CD14-positive monocyte (primary cell): ENCODE measurements at regions not wholly inside any gene's neighbourhood (a gene's known extent, or its start where the extent isn't known, plus 50 kb on each side); places are given as distances from the start of the nearest gene placed in this dataset.
A peak's percentile ranks its signal among the peaks of the same experiment; 100 is the strongest.

Source experiments
- DNase-seq, 3 donors: peaks; one replicate each; pipeline ENCODE4 v3.0.0-alpha.2; 2011 to 2022
- H2AFZ ChIP-seq: 2 replicates; pipeline ENCODE4 v1.6.0; 2012; ENCODE audit warnings: mild to moderate bottlenecking, low read depth, low read length, inconsistent platforms; ENCODE audit not compliant: insufficient read depth, poor library complexity, severe bottlenecking
- H3K27ac ChIP-seq, 2 donors: 1 replicate in 1 of 2; 2 replicates in 1 of 2; pipeline ENCODE4 v1.5.1; 2012 to 2013; ENCODE audit warnings: low read length in 2 of 2, control low read depth in 1 of 2, inconsistent platforms in 1 of 2, low read depth in 1 of 2, mild to moderate bottlenecking in 1 of 2
- H3K27me3 ChIP-seq, 2 donors: one replicate each; pipeline versions ENCODE4 v1.6.0 to v1.6.1; 2011 to 2013; ENCODE audit warnings: low read length in 2 of 2; ENCODE audit not compliant: control insufficient read depth in 2 of 2, insufficient read depth in 2 of 2
- H3K36me3 ChIP-seq, 2 donors: replicated peaks in 1 of 2; 1 replicate in 1 of 2; 2 replicates in 1 of 2; pipeline versions ENCODE4 v1.5.1 to v1.6.1; 2012 to 2013; ENCODE audit warnings: low read length in 2 of 2, control low read depth in 1 of 2, inconsistent platforms in 1 of 2, mild to moderate bottlenecking in 1 of 2; ENCODE audit not compliant: insufficient read depth in 2 of 2, control insufficient read depth in 1 of 2
- H3K4me1 ChIP-seq, 2 donors: 1 replicate in 1 of 2; 2 replicates in 1 of 2; pipeline versions ENCODE4 v1.5.1 to v1.6.1; 2012 to 2013; ENCODE audit warnings: low read length in 2 of 2, control low read depth in 1 of 2, inconsistent platforms in 1 of 2, mild to moderate bottlenecking in 1 of 2, moderate library complexity in 1 of 2; ENCODE audit not compliant: insufficient read depth in 2 of 2, control insufficient read depth in 1 of 2
- H3K4me2 ChIP-seq: replicated peaks from 2 replicates; pipeline ENCODE3; 2012; ENCODE audit warnings: low read length, moderate library complexity, mild to moderate bottlenecking; ENCODE audit not compliant: poor library complexity, severe bottlenecking; ENCODE audit errors: extremely low read depth
- H3K4me3 ChIP-seq, 3 experiments: fragments of 200-600 bp in 1 of 3; sonication (generic) in 1 of 3; replicated peaks in 1 of 3; 1 replicate in 2 of 3; 2 replicates in 1 of 3; pipeline ENCODE4 v1.5.1; 2011 to 2013; ENCODE audit warnings: low read length in 3 of 3, mild to moderate bottlenecking in 3 of 3, control low read depth in 2 of 3, low read depth in 2 of 3, inconsistent platforms in 1 of 3, moderate library complexity in 1 of 3
- H3K79me2 ChIP-seq: 2 replicates; pipeline ENCODE4 v1.6.0; 2012; ENCODE audit warnings: mild to moderate bottlenecking, control low read depth, inconsistent platforms, low read length, moderate library complexity; ENCODE audit not compliant: insufficient read depth
- H3K9ac ChIP-seq: 2 replicates; pipeline ENCODE4 v1.6.0; 2017; ENCODE audit warnings: low read length, mild to moderate bottlenecking; ENCODE audit not compliant: insufficient read depth, poor library complexity, severe bottlenecking
- H3K9me3 ChIP-seq, 2 donors: replicated peaks in 1 of 2; 1 replicate in 1 of 2; 2 replicates in 1 of 2; pipeline versions ENCODE4 v1.5.1 to v1.6.1; 2012 to 2013; ENCODE audit warnings: low read length in 2 of 2, control low read depth in 1 of 2; ENCODE audit not compliant: control insufficient read depth in 1 of 2, insufficient read depth in 1 of 2
- H4K20me1 ChIP-seq: 2 replicates; pipeline ENCODE4 v1.6.0; 2012; ENCODE audit warnings: mild to moderate bottlenecking, low read length, control low read depth, moderate library complexity; ENCODE audit not compliant: insufficient read depth
- H3K27ac Mint-ChIP-seq, 7 donors: one replicate each; pipeline ENCODE4 v1.8.0; 2020; ENCODE audit warnings: mild to moderate bottlenecking in 7 of 7, mixed read lengths in 7 of 7, moderate library complexity in 6 of 7, inconsistent platforms in 2 of 7
- H3K27me3 Mint-ChIP-seq, 3 donors: one replicate each; pipeline ENCODE4 v1.8.0; 2021 to 2022; ENCODE audit warnings: low read depth in 3 of 3, mild to moderate bottlenecking in 3 of 3, mixed read lengths in 3 of 3, moderate library complexity in 3 of 3, inconsistent platforms in 1 of 3
- H3K36me3 Mint-ChIP-seq, 2 donors: one replicate each; pipeline ENCODE4 v1.8.0; 2020; ENCODE audit warnings: mixed read lengths in 2 of 2, inconsistent platforms in 1 of 2, mild to moderate bottlenecking in 1 of 2
- H3K4me1 Mint-ChIP-seq: one replicate; pipeline ENCODE4 v1.8.0; 2020; ENCODE audit warnings: mild to moderate bottlenecking, mixed read lengths
- H3K4me3 Mint-ChIP-seq, 2 donors: one replicate each; pipeline ENCODE4 v1.8.0; 2020; ENCODE audit warnings: mild to moderate bottlenecking in 2 of 2, mixed read lengths in 2 of 2, moderate library complexity in 1 of 2
- H3K9me3 Mint-ChIP-seq, 7 donors: one replicate each; pipeline ENCODE4 v1.8.0; 2020 to 2022; ENCODE audit warnings: mixed read lengths in 7 of 7, mild to moderate bottlenecking in 6 of 7, moderate library complexity in 6 of 7, inconsistent platforms in 2 of 7
- CTCF ChIP-seq: fragments of 200-600 bp; IDR thresholded peaks from one replicate; pipeline ENCODE4 v1.8.0; 2022; ENCODE audit warnings: antibody characterized with exemption, mild to moderate bottlenecking
- WGBS: methylation state at CpG from one replicate; pipeline ENCODE4 v1.1.5; 2013; ENCODE audit warnings: missing lambda C conversion rate; ENCODE audit not compliant: insufficient coverage; 5-methylcytosine and 5-hydroxymethylcytosine counted together
- intact Hi-C, 2 donors: fragments of 100-400 bp; cut with micrococcal nuclease; formaldehyde crosslinking; loops; one replicate each; pipeline versions ENCODE4 v1.15.0 to v1.15.1; 2023

- H3K9me3 ChIP-seq: no peaks in the 10 kb centered on the region
- H2AFZ ChIP-seq: no peak overlapping the region
- Mint-ChIP-seq H3K36me3 (no peaks in the 10 kb centered on the region), H3K9me3 (peaks cover 0 to 6% (median 0%) of the 10 kb centered on the region in 7 donors), H3K4me1 (no peaks in the 10 kb centered on the region), H3K4me3 (no peak overlapping the region), H3K27ac (peak overlapping the region in 1 of 7 donors; percentile 1), H3K27me3 (no peaks in the 10 kb centered on the region)
- H3K4me2 ChIP-seq: no peak overlapping the region
- no peak for DNase-seq
- H3K9ac ChIP-seq: no peak overlapping the region
- H3K36me3 ChIP-seq: no peaks in the 10 kb centered on the region
- no peaks in the 10 kb centered on the region for H3K79me2 ChIP-seq
- H3K27ac ChIP-seq: no peak overlapping the region
- no peak overlapping the region for H3K4me3 ChIP-seq
- intact Hi-C loops: no loop called here
- no peak for TF ChIP-seq CTCF
- H3K27me3 ChIP-seq: no peaks in the 10 kb centered on the region
- 82% methylated on average over 3 of the region's 7 CpGs for WGBS
- H3K4me1 ChIP-seq: no peaks in the 10 kb centered on the region
- H4K20me1 ChIP-seq: no peaks in the 10 kb centered on the region
Observed at GRCh38 chr16:6698548-6698947, 634.1 kb upstream of the RBFOX1 start.

- H3K9ac ChIP-seq: no peak overlapping the region
- H3K4me1 ChIP-seq: no peaks in the 10 kb centered on the region
- Mint-ChIP-seq H3K4me3 (no peak overlapping the region), H3K4me1 (no peaks in the 10 kb centered on the region), H3K27me3 (no peaks in the 10 kb centered on the region), H3K36me3 (no peaks in the 10 kb centered on the region), H3K27ac (no peak overlapping the region), H3K9me3 (no peaks in the 10 kb centered on the region)
- no peak overlapping the region for H2AFZ ChIP-seq
- H3K27me3 ChIP-seq: no peaks in the 10 kb centered on the region
- H3K27ac ChIP-seq: no peak overlapping the region
- no peak for TF ChIP-seq CTCF
- H3K36me3 ChIP-seq: no peaks in the 10 kb centered on the region
- no peak overlapping the region for H3K4me2 ChIP-seq
- H3K4me3 ChIP-seq: no peak overlapping the region
- no peak for DNase-seq
- no peaks in the 10 kb centered on the region for H3K79me2 ChIP-seq
- H3K9me3 ChIP-seq: no peaks in the 10 kb centered on the region
- WGBS: no CpG with 5 or more reads among the region's 3 CpGs
- intact Hi-C loops: no loop called here
- H4K20me1 ChIP-seq: no peaks in the 10 kb centered on the region
Observed at GRCh38 chr16:6695666-6696065, 637.0 kb upstream of the RBFOX1 start.
